GM08714 (cell line): ENCODE measurements at regions not wholly inside any gene's neighbourhood (a gene's known extent, or its start where the extent isn't known, plus 50 kb on each side); places are given as distances from the start of the nearest gene placed in this dataset.

Source experiments
- H3K4me3 ChIP-seq: fragments of 200-500 bp; sonication (Bioruptor generic); 2 replicates; pipeline ENCODE4 v1.5.1; 2014; ENCODE audit warnings: mild to moderate bottlenecking, low read length, inconsistent platforms
- ZNF274 ChIP-seq: IDR thresholded peaks from 2 replicates; pipeline ENCODE4 v1.6.1; 2012; ENCODE audit warnings: mild to moderate bottlenecking, low read depth, low read length

DNA sequence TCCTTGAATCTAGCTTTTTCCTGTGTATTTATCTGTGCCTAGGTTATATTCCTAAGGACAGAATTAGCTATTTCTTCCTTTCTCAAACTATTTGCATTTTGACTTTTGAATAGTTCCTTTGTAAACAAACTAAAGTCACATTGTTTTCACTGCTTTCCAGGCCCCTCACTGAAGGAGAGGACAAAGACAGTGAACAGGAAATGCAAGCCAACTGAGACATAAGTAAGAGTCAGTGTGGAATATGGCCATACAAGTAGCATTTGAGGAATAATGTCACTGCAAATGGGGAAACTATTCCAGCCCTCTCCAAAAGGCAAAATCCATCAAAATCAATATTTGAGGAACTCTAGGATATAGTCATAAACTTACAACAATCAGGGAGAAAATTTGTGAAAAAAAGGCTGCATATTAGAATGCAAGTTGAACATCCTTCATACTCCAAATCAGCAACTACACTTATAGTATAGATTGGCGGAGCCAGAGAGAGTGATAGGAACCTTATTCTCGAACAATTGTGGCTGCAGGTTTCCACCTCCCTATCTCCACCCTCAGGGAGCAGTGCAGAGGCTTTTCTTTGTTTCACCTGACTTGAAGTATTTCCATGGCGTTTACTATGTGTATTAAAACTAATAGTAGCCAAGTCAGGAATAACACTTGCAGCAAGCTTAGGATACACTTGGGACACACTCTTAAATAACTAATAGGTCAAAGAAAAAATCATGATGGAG, 1110.4 kb upstream of the ADGRL3 start:
- TF ChIP-seq ZNF274 = no peak

DNA sequence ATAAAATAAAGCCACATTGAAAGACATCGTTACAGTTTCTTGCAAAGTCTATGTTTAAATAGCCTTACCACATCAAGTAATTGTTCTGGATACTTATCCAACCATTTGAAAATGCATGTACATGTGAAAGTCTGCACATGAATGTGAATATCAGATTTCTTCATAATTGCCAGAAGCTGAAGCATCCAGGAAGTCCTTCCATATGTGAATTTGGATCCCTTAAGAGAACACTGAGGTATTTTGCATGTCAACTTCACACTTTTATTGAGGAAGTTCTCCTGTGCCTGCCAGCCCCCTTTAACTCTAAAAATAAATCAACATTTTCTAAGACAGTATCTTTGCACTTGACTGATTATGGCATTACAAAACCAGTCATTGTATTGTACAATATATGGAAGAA, 1103.5 kb upstream of the ADGRL3 start:
- H3K4me3 ChIP-seq = no peak overlapping the region
- TF ChIP-seq ZNF274 = no peak

More for the DNA sequence above, 1110.4 kb upstream of the ADGRL3 start:
- H3K4me3 ChIP-seq = no peak overlapping the region

DNA sequence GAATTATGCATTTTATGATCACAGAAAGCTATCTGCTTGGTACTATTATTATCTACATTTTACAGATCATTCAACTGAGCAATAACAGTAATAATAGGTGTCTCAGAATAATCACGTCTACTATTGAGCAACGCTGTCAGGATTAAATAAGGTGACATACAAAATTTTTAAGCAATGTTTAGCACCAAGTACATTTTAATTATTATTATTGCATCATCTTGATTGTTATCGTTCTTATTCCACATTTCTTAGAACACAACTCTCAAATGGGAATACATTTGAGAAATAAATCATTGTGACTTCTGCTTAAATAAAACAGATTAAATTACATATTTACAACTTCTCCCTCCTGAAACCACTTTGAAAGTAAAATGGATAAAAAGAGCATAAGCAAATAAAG, 1083.5 kb upstream of the ADGRL3 start:
- H3K4me3 ChIP-seq = no peak overlapping the region
- TF ChIP-seq ZNF274 = no peak

DNA sequence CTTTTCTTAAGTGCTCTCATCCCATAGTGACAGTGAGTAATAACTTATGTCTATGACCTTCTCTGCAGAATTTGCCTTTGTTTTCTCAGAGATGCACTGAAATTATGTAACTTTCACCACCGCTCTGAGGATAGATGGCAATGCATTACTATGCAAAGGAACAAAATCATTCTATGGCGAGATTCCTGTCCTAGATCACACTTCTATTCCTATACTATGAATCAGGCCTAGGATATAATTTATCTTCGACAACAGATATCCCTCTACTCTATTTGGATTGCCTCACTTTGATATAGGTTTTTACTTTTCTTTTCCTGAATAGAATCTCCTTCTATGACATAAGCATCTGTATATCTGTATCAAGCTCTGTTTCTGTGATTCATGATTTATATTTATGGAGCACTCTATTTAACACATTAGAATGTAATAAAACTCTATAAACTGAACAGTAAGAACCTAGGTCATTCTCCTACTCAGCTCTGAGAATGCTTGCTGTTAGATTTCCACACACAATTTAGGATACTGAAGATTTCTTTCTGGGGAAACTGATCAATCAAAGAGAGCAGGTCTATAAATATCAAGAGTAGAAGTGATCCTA, 1082.3 kb upstream of the ADGRL3 start:
- no peak overlapping the region for H3K4me3 ChIP-seq
- no peak for TF ChIP-seq ZNF274

DNA sequence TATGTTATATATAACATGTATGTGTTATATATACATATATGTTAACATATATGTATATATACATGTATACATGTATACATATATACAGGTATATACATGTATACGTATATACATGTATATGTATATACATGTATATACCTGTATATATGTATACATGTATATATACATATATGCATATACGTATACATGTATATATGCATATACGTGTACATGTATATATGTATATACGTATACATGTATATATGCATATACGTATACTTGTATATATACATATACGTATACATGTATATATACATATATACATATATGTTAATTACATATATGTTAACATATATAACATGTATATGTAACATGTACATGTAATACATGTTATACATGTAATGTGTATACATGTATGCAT, 1077.3 kb upstream of the ADGRL3 start:
- no peak overlapping the region for H3K4me3 ChIP-seq
- TF ChIP-seq ZNF274 = no peak

DNA sequence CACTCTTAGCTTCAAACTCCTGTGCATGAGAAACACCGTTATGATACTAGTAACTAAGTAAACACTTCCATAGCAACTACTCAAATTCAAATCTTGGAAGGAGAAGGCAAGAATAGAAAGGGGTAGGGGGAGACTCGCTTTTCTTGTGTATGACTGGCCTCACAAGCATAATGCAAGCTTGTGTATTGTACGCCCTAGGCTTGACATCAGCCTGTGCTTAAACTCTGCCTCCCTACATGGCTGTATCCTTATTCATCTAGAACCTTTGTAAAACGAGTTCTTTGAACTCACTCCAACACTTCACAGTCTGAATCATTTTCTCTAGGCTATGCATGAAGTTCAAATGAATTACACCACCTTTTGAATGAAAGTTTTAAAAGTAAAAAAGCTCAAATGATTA, 1071.2 kb upstream of the ADGRL3 start:
- TF ChIP-seq ZNF274 = no peak
- H3K4me3 ChIP-seq = no peak overlapping the region

DNA sequence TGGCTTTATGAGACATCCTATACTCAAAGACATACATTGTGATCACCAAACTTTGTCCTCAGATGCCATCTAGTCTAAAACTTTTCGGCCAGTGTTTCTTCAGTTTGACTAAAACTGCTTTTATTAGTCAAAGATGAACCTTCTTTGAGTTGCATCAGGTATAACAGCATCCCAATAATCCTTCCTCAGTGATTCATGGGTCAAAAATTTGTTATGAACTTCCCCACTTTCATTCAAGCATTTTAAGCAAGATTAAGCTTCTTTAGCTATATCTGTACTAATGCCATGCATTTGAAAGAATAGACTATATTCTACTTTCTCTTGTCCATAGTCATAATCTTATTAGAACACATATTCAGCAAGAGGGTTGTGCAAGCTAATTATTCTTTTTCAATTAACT, 1070.4 kb upstream of the ADGRL3 start:
- no peak for TF ChIP-seq ZNF274
- H3K4me3 ChIP-seq = no peak overlapping the region

DNA sequence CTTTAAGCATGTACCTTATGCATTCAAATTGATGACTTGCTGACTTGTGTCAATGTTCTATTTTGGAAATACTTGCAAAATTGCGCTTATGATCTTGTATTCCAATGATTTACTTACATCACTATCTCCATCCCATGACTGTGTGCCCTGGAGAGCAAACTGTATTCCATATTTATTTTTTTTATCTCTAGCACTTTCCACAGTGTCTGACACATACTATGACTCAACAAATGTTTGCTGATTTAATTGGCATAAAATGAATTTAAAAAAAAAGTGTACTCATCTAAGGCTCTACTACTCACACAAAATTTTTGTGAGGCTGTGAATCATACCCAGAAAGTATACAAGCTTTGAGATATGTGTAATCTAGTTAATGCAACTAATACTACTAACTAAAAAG, 1066.8 kb upstream of the ADGRL3 start:
- H3K4me3 ChIP-seq = no peak overlapping the region
- TF ChIP-seq ZNF274 = no peak

DNA sequence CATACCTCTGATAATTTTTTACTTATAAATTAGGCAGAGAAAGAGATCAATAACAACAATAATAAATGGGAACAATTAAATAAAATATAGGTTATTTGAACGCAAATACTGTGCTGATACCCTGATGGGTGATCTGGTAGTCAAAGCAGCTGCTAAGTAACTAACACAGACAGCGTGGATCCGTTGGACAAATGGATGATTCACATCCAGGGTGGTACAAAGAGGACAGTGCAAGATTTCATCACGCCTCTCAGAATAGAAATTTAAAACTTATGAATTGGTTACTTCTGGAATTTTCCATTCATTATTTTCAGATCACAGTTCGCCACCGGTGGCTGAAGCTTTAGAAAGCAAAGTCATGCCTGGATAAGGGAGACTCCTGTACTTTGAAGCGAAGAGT, 1066.0 kb upstream of the ADGRL3 start:
- H3K4me3 ChIP-seq = no peak overlapping the region
- TF ChIP-seq ZNF274 = no peak

DNA sequence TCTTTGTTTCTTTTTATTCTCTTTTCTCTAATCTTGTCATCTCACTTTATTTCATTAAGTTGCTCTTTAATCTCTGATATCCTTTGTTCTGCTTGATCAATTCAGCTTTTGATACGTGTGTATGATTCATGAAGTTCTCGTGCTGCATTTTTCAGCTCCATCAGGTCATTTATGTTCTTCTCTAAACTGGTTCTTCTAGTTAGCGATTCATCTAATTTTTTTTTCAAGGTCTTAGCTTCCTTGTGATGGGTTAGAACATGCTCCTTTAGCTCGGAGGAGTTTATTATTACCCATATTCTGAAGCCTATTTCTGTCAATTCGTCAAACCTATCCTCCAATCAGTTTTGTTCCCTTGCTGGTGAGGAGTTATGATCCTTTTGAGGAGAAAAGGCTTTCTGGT, 1045.0 kb upstream of the ADGRL3 start:
- no peak for TF ChIP-seq ZNF274
- H3K4me3 ChIP-seq = no peak overlapping the region

DNA sequence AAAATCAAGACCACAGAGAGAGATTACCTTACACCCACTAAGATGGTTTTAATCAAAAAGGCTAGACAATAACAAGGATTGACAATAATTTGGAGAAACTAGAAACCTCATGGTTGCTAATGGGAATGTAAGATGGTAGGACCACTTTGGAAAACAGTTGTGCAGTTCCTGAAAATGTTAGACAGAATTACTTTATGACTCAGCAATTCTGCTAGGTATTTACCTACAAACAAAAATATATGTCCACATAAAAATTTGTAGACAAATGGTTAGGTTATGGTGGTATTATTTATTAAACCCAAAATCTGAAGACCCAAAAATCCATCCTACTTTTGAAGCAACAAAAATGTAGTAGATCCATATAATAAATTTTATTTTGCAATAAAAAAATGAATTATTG, 1027.0 kb upstream of the ADGRL3 start:
- TF ChIP-seq ZNF274 = no peak
- no peak overlapping the region for H3K4me3 ChIP-seq

DNA sequence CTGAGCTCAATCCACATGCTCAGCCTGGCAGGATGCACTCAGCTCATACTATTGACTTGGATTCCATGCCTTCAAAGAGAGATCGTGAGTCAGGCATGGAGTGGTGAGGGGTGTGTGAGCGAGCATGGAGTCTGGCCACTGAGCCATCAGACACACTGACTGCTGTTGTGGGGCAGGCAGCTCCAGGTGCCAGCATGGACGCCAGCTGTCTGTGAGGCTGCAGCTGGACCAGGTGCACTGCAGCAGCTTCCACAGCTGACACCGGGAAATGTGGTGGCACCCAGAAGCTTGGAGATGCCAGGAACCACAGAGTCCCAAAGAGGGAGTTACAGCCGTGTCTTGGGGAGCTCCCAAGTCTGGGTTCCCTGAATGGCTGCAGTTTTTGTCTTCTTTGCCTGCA, 1026.4 kb upstream of the ADGRL3 start:
- TF ChIP-seq ZNF274 = no peak
- no peak overlapping the region for H3K4me3 ChIP-seq

DNA sequence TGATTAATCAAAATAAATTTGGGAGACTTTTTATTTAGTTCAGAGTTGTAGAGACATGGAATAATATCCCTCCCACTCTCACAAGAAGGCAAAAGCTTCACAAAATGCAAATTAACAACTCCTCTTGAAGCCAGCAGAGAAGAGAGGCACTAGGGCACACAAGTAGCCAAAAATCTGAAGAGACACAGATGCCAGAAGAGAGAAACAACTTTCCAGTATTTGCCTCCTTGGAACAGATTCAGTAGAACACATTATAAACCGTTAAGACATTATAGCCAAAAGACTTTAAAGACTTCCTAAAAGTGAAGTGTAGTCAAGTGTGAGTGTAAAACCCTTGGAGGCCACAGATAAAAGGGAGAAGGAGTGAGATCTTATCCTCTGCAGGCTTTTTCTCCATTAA, 1024.9 kb upstream of the ADGRL3 start:
- no peak for TF ChIP-seq ZNF274
- no peak overlapping the region for H3K4me3 ChIP-seq

DNA sequence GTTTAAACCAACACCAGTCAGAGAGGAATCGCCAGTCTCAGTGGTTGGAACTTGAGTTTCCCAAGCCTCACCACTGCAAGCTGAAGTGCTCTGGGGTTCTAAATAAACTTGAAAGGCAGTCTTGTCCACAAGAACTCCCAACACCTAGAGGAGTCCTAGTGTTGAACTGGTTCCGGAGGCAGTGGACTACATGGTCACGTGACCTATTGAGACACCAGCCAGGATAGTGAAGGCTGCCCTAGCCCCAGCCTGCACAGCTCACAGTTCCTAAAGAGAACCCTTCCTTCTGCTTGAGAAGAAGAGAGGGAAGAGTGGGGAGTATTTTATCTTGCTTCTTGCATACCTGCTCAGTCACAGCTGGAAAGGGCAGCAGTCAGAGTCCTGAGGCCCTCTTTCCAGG, 1012.7 kb upstream of the ADGRL3 start:
- no peak overlapping the region for H3K4me3 ChIP-seq
- no peak for TF ChIP-seq ZNF274

DNA sequence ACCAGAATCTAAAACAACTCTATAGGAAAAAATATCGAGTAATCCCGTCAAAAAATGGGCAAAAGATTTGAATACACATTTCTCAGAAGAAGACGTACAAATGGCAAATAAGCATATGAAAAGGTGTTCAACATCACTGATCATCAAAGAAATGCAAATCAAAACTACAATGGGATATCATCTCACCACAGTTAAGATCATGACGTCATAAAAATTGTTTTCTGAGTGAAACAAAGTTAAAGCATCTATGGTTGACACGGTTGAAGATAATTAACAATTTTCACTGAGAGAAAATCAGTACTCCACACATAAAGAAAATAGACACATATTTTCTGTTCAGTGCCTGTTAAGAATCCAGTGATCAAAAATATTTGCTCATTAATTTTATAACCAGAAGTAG, 1010.8 kb upstream of the ADGRL3 start:
- TF ChIP-seq ZNF274 = no peak
- no peak overlapping the region for H3K4me3 ChIP-seq

DNA sequence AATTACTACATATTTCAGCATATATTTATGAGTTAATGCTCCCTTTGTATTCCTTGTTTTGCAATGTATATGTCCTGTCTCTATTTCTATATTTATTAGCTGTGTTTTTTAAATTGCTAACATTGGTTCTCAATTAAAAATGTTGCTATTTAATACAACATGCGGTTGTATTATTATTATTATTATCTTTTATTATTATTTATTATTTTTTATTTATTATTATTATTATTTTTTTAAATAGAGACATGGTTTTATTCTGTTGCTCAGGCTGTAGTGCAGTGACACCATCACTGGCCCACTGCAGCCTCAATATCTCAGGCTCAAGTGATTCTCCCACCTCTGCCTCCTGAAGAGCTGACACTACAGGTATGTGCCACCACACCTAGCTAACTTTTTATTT, 1005.9 kb upstream of the ADGRL3 start:
- TF ChIP-seq ZNF274 = no peak
- no peak overlapping the region for H3K4me3 ChIP-seq

DNA sequence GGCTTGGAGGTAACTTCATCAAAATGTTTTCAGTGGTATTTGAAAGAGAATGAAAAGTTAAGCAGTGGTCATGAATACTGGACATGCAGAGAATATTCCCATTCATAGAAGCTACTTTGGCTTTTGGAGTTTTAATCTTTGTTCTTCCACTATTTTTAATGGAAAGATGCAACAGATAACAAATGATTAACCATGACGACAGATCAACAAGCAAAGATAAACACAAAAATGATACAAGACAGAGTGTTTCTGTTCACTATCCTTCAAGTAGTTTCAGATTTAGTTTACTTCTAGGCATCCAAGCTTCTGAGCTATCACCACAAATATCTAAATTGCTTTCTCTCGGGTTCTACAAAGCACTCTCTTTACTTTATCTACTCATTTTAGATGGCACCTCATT, 1004.9 kb upstream of the ADGRL3 start:
- H3K4me3 ChIP-seq = no peak overlapping the region
- no peak for TF ChIP-seq ZNF274
